Globus pallidus (tissue), 1 donor: ENCODE measurements at regions not wholly inside any gene's neighbourhood (a gene's known extent, or its start where the extent isn't known, plus 50 kb on each side); places are given as distances from the start of the nearest gene placed in this dataset.
"Not testable (repeated sequence)": the region's sequence is repeated elsewhere in the genome, so short reads cannot be mapped to it uniquely, and the experiment has no call there.

Experiments used
- DNase-seq: peaks from one replicate; pipeline ENCODE4 v3.0.0-alpha.2; 2015; ENCODE audit warnings: low spot score

- no peak for DNase-seq
Observed at GRCh38 chr5:100017520-100018262, 517.5 kb upstream of the FAM174A start.

DNA sequence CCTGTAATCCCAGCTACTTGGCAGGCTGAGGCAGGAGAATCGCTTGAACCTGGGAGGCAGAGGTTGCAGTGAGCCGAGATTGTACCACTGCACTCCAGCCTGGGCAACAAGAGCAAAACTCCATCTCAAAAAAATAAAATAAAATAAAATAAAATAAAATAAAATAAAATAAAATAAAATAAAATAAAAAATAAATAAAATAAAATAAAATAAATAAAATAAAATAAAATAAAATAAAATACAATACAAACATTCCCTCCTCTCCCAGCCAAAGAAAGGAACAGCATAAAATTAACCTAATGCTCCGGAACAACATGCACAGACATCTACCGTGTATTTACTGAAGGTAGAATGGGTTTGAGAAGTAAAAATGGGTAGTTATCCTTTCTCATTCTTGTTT, 521.9 kb upstream of the FAM174A start:
- DNase-seq, result not testable (repeated sequence)

DNA sequence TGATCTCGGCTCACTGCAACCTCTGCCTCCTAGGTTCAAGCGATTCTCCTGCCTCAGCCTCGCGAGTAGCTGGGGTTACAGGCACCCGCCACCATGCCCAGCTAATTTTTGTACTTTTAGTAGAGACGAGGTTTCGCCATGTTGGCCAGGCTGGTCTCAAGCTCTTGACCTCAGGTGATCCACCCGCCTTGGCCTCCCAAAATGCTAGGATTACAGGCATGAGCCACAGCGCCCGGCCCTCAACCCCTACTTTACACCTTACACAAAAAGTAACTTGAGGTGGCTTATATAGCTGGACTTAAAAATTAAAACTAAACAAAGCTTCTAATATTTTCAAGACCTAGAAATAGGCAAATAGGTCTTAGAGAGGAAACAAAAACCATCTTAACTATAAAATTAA, 524.0 kb upstream of the FAM174A start:
- not testable (repeated sequence) for DNase-seq

- DNase-seq, result no peak
Observed at GRCh38 chr5:100004969-100005368, 530.2 kb upstream of the FAM174A start.

DNA sequence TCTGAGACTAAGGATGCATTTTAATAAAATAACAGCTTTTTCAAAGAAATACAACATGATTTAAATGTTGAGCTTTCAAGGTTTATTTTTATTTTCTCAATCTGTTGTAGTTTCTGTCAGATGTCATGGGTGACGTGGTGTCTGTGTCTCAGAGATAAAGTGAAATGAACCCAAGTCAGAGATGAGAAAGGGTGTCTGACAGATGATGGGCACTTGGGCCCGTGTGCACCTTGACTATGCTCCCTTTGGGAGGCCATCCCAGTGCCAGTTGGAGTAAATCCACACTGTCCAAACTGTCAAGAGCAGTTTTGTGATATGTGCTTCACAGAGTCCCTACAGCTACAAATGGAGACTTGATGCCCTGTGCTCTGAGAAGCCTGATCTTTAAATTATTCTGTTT, 536.9 kb upstream of the FAM174A start:
- no peak for DNase-seq

- no peak for DNase-seq
Observed at GRCh38 chr5:99995407-99995806, 539.8 kb upstream of the FAM174A start.

- no peak for DNase-seq
Observed at GRCh38 chr5:99973779-99974178, 561.4 kb upstream of the FAM174A start.

DNA sequence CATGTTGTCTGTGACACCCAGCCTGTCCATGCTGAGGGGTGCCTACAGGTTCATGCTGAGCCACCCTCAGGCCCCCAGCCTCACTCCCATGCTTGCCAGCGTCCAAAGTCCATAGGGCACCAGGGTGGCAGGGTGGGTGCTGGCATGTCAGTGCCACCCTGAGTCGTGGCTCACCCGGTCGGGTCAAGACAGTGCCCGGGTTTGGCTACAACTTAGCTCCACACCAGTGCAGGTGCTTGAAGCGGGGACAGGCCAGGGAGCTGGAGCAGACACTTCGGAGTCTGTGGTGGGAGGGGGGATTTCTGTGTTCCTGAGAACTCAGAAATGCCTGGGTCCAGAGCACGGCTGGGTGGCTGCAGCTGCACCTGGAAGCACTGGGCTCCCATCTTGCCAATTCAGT, 579.2 kb upstream of the FAM174A start:
- DNase-seq, result no peak

GRCh38 chr5:99955006-99955405, 580.2 kb upstream of the FAM174A start:
- no peak for DNase-seq

DNA sequence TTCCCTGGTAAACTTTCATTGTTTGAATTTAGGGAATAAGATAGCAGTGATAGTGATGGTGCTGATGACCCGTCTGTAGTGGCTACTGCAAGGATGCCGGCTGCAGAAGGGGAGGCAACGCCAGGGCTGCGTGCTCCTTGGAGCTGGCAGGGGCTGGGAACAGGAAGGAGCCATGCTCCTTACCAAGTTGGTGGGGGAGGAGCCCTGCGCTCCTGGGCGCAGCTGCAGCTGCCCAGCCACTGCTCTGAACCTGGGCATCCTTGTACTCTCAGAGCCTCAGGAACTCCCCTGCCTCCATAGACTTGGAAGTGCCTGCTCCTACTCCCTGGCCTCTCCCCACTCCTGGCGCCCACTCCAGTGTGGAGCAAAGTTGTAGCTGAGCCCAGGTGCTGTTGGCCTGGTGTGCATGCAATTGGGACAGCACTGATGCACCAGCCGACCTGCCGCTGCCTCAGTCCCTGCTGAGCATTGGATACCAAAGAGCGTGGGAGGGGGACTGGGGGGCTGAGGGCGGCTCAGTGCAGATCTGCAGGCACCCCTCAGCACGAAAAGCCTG, 585.1 kb upstream of the FAM174A start:
- no peak for DNase-seq

GRCh38 chr5:99949361-99949760, 585.8 kb upstream of the FAM174A start:
- DNase-seq, result no peak

- DNase-seq, result no peak
Observed at GRCh38 chr5:99948850-99949249, 586.3 kb upstream of the FAM174A start.

- DNase-seq, result no peak
Observed at GRCh38 chr5:99945478-99946442, 589.4 kb upstream of the FAM174A start.

- DNase-seq, result no peak
Observed at GRCh38 chr5:99940540-99940939, 594.6 kb upstream of the FAM174A start.

DNA sequence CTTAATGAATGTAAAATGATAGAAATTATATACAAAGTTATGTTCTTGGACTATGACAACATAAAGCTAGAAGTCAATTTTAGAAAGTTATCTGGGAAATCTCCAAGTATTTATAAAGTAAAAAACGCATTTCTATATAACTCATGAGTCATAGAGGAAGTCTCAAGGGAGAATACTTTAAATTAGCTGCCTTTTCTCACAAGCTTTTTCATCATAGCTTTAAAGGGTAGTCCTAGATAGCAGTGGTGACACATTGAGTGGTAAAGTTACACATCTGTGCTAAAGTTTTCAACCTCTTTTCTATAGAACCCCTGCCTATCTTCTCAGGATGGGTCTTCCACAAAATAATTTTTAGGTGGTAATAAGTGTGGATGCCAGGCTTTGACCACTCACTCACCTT, 598.3 kb upstream of the FAM174A start:
- DNase-seq, result no peak

DNA sequence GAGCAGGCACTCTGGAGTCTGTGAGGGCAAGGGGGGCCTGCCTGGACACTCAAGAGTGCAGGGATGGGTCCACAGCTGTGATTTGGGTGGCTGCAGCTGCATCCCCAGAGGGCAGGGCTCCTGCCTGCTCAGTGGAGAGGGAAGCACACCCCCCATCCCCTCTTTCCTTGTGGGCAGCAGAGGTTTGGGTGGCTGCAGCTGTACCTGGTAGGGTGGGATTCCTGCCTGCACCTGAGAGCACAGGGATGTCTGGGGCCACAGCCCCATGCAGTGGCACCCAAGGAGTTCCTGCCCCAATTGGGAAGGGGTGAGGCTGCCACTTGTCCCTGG, 605.4 kb upstream of the FAM174A start:
- DNase-seq, result no peak

- DNase-seq, result no peak
Observed at GRCh38 chr5:99929067-99929805, 605.9 kb upstream of the FAM174A start.

DNA sequence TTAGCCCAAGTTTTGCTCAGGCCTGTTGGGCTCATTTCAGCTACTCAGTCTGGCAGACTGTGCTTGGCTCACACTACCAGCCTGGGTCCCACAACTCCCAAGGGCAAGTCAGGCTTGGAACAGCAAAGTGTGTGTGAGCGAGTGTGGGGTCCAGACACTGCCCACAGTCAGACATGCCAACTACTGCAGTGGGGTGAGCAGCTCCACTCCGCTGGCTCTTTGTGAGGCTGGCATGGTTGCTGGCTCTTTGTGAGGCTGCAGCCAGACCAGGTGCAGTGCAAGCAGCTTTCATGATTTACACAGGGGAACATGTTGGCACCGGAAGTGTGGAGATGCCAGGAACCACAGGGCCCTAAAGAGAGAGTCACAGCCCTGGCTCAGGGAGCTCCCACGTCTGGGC, 606.7 kb upstream of the FAM174A start:
- no peak for DNase-seq

DNA sequence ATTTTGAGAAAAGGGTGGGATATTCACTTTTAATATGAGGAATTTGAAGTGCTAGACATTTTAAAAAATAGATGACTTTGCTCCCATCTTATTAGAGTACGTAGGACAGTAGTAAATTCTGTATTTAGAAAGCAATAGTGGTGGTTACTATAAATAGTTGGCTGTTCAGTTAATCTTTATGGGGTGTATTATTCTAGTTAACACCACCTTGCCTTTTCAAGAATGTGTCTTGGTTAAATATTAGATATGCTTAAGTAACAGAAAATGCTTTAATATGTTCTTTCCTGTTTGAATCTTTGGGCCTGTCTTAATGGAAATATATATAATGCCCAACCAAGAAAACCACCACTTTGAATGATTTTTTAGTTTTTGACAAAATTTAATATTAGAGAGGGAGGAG, 608.7 kb upstream of the FAM174A start:
- DNase-seq, result no peak

- DNase-seq, result no peak
Observed at GRCh38 chr5:99922386-99922785, 612.8 kb upstream of the FAM174A start.

DNA sequence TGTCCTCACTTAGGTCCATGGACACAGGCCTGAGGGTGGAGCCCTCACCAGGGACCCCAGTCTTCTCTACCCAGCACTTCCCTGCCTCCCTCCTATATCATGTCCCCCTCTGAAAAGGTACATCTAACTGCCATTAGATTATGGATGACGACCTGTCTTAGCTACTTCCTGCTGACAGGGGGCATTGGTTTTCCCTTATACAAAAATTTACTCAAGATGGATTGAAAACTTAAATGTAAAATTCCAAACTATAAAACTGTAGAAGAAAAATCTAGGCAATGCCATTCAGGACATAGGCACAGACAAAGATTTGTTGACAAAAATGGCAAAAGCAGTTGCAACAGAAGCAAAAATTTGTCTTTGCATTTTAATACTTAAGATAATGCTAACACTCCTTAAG, 623.2 kb upstream of the FAM174A start:
- no peak for DNase-seq

- DNase-seq, result no peak
Observed at GRCh38 chr5:99906776-99907175, 628.4 kb upstream of the FAM174A start.
